SU-DHL-6 (cell line): ENCODE measurements at regions not wholly inside any gene's neighbourhood (a gene's known extent, or its start where the extent isn't known, plus 50 kb on each side); places are given as distances from the start of the nearest gene placed in this dataset.
"Not testable (repeated sequence)": the region's sequence is repeated elsewhere in the genome, so short reads cannot be mapped to it uniquely, and the experiment has no call there.

ENCODE experiments used
- H2AFZ ChIP-seq: fragments of 200-600 bp; sonication (generic); 2 replicates; pipeline ENCODE4 v1.6.1; 2014; ENCODE audit warnings: low read depth, mild to moderate bottlenecking, moderate library complexity, mixed read lengths, antibody characterized with exemption, low read length; ENCODE audit not compliant: severe bottlenecking
- H3F3A ChIP-seq: fragments of 200-600 bp; shearing (Covaris generic); 2 replicates; pipeline ENCODE4 v1.6.0; 2016; ENCODE audit warnings: antibody characterized with exemption, mild to moderate bottlenecking; ENCODE audit not compliant: insufficient read depth
- H3K27ac ChIP-seq: fragments of 200-600 bp; sonication (generic); 2 replicates; pipeline ENCODE4 v1.5.1; 2016; ENCODE audit warnings: low read depth, mild to moderate bottlenecking, low read length, moderate library complexity, mixed read lengths
- H3K27me3 ChIP-seq: fragments of 200-600 bp; sonication (generic), shearing (Covaris generic); 2 replicates; pipeline ENCODE4 v1.6.0; 2014; ENCODE audit warnings: mild to moderate bottlenecking, low read length
- H3K36me3 ChIP-seq: fragments of 200-600 bp; sonication (generic); 2 replicates; pipeline ENCODE4 v1.6.1; 2014; ENCODE audit warnings: mild to moderate bottlenecking, low read length, mixed read lengths
- H3K4me2 ChIP-seq: fragments of 300-600, 200-600 bp; shearing (Covaris generic), sonication (generic); 2 replicates; pipeline ENCODE4 v1.6.0; 2014; ENCODE audit warnings: low read length, low read depth, mild to moderate bottlenecking; ENCODE audit not compliant: poor library complexity, severe bottlenecking
- H3K4me3 ChIP-seq: fragments of 200-600 bp; sonication (generic); 2 replicates; pipeline ENCODE4 v1.5.1; 2014; ENCODE audit warnings: antibody characterized with exemption, low read length, mild to moderate bottlenecking, mixed read lengths; ENCODE audit not compliant: insufficient read depth, poor library complexity, severe bottlenecking
- H3K79me2 ChIP-seq: fragments of 200-600 bp; sonication (generic); 2 replicates; pipeline ENCODE4 v1.6.1; 2014; ENCODE audit warnings: mild to moderate bottlenecking, low read length, moderate library complexity; ENCODE audit not compliant: insufficient read depth
- H3K9ac ChIP-seq: fragments of 200-600 bp; sonication (generic); 2 replicates; pipeline ENCODE4 v1.7.0; 2014; ENCODE audit warnings: mild to moderate bottlenecking, low read length
- H3K9me2 ChIP-seq: fragments of 200-600 bp; sonication (generic); replicated peaks from 2 replicates; pipeline ENCODE4 v1.6.1; 2014; ENCODE audit warnings: low read length; ENCODE audit not compliant: insufficient read depth
- H3K9me3 ChIP-seq: fragments of 200-600 bp; sonication (generic); 2 replicates; pipeline ENCODE4 v1.6.1; 2014; ENCODE audit warnings: low read length, mixed read lengths; ENCODE audit not compliant: insufficient read depth
- H4K20me1 ChIP-seq: fragments of 200-600 bp; sonication (generic); 2 replicates; pipeline ENCODE4 v1.6.1; 2014; ENCODE audit warnings: low read depth, mild to moderate bottlenecking, antibody characterized with exemption, low read length, moderate library complexity, mixed read lengths
- EZH2phosphoT487 ChIP-seq: fragments of 200-600 bp; sonication (generic), shearing (Covaris generic); conservative IDR thresholded peaks from 2 replicates; pipeline ENCODE4 v1.6.1; 2018; ENCODE audit warnings: mild to moderate bottlenecking, antibody characterized with exemption, low read length, moderate library complexity, mixed read lengths
- TF ChIP-seq, protein P1 (sequence below): fragments of 200-600 bp; sonication (generic); IDR thresholded peaks from one replicate; pipeline ENCODE4 v1.5.1; 2017; ENCODE audit warnings: antibody characterized with exemption, mild to moderate bottlenecking, low read length, moderate library complexity; ENCODE audit not compliant: insufficient read depth, poor library complexity, severe bottlenecking

- TF ChIP-seq, protein P1, sequence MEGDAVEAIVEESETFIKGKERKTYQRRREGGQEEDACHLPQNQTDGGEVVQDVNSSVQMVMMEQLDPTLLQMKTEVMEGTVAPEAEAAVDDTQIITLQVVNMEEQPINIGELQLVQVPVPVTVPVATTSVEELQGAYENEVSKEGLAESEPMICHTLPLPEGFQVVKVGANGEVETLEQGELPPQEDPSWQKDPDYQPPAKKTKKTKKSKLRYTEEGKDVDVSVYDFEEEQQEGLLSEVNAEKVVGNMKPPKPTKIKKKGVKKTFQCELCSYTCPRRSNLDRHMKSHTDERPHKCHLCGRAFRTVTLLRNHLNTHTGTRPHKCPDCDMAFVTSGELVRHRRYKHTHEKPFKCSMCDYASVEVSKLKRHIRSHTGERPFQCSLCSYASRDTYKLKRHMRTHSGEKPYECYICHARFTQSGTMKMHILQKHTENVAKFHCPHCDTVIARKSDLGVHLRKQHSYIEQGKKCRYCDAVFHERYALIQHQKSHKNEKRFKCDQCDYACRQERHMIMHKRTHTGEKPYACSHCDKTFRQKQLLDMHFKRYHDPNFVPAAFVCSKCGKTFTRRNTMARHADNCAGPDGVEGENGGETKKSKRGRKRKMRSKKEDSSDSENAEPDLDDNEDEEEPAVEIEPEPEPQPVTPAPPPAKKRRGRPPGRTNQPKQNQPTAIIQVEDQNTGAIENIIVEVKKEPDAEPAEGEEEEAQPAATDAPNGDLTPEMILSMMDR, result no peak
- TF ChIP-seq EZH2phosphoT487, result no peak
- no peak overlapping the region; the same call in 1 of the 2 replicates for H3K27ac ChIP-seq
- no peaks in the 10 kb centered on the region for H4K20me1 ChIP-seq
- no peak overlapping the region for H3K9ac ChIP-seq
- H3K4me2 ChIP-seq, result no peak overlapping the region
- H3F3A ChIP-seq, result 0 out of 2 replicates have a peak, but pooled peaks cover 3% of the 10 kb centered on the region
- H3K9me2 ChIP-seq, result no peaks in the 10 kb centered on the region
- no peaks in the 10 kb centered on the region for H3K79me2 ChIP-seq
- H3K27me3 ChIP-seq, result no peaks in the 10 kb centered on the region
- H3K9me3 ChIP-seq, result no peaks in the 10 kb centered on the region
- no peaks in the 10 kb centered on the region for H3K36me3 ChIP-seq
- no peak overlapping the region for H2AFZ ChIP-seq
- no peak overlapping the region for H3K4me3 ChIP-seq
Measured at GRCh38 chr14:105738638-105739037, 212.3 kb downstream of the TMEM121 start.

- Histone ChIP-seq H3K79me2 (no peaks in the 10 kb centered on the region), H3K4me3 (no peak overlapping the region), H4K20me1 (no peaks in the 10 kb centered on the region), H3K9me3 (no peaks in the 10 kb centered on the region), H3K27me3 (no peaks in the 10 kb centered on the region), H3F3A (0 out of 2 replicates have a peak, but pooled peaks cover 3% of the 10 kb centered on the region), H3K36me3 (no peaks in the 10 kb centered on the region), H3K9ac (no peak overlapping the region), H3K27ac (peak overlapping the region; percentile 44; the same call in 1 of the 2 replicates), H2AFZ (no peak overlapping the region), H3K9me2 (no peaks in the 10 kb centered on the region), H3K4me2 (no peak overlapping the region)
- TF ChIP-seq, protein P1, result no peak
- no peak for TF ChIP-seq EZH2phosphoT487
Measured at GRCh38 chr14:105739331-105740102, 213.1 kb downstream of the TMEM121 start.

DNA sequence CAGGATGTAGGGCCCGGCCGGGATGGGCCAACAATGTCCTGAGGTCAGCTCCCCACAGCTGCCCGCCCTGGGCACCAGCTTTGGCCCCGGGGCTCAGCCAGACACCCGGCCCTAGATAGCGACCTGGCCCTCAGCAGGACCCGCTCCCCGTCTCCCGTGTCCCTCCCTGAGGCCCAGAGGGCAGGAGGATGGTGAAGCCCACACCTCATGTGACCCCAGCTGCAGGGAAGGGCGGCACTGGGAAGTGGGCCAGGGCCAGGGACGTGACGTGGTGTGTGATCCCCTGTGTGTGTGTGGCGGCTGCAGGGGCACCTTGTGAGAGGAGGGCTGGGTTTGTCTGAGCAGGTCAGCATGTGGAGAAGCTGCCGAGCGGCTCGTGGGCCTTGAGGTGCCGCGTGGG is 213.9 kb downstream of the TMEM121 start:
- H3K4me3 ChIP-seq, H3K36me3 ChIP-seq, H3K27me3 ChIP-seq, H3K4me2 ChIP-seq, H2AFZ ChIP-seq, H4K20me1 ChIP-seq, H3K9me3 ChIP-seq, H3K9me2 ChIP-seq, H3K9ac ChIP-seq, H3K79me2 ChIP-seq, H3F3A ChIP-seq: not testable (repeated sequence)
- H3K27ac ChIP-seq, result peak overlapping the region; percentile 37; the same call in 1 of the 2 replicates

GRCh38 chr14:105740961-105741360 is 214.6 kb downstream of the TMEM121 start:
- H2AFZ ChIP-seq, H3K9me2 ChIP-seq, H3F3A ChIP-seq, H4K20me1 ChIP-seq, H3K27me3 ChIP-seq, H3K36me3 ChIP-seq, H3K4me2 ChIP-seq, H3K4me3 ChIP-seq, H3K79me2 ChIP-seq, H3K9me3 ChIP-seq: not testable (repeated sequence)
- Histone ChIP-seq H3K27ac (peak overlapping the region; percentile 97), H3K9ac (0 out of 2 replicates have a peak overlapping the region, but pooled peaks have one; percentile 78)

DNA sequence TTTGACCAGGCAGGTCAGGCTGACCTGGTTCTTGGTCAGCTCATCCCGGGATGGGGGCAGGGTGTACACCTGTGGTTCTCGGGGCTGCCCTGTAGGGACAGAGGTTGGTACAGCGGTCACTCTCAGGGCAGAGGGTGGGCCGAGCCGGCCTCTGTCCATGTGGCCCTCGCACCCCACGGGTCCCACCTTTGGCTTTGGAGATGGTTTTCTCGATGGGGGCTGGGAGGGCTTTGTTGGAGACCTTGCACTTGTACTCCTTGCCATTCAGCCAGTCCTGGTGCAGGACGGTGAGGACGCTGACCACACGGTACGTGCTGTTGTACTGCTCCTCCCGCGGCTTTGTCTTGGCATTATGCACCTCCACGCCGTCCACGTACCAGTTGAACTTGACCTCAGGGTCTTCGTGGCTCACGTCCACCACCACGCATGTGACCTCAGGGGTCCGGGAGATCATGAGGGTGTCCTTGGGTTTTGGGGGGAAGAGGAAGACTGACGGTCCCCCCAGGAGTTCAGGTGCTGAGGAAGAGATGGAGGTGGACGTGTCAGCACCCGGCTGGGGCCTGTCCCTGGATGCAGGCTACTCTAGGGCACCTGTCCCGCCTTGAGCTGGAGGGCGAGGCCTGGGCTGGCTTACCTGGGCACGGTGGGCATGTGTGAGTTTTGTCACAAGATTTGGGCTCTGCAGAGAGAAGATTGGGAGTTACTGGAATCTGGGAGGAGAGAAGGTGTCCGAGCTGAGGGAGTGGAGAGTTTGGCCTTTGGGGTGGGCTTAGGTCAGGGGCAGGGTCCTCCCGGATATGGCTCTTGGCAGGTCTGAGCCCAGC is 215.5 kb downstream of the TMEM121 start:
- H3K9me2 ChIP-seq, H3K9me3 ChIP-seq, H4K20me1 ChIP-seq, H3F3A ChIP-seq, H3K36me3 ChIP-seq, H3K79me2 ChIP-seq, H3K27me3 ChIP-seq, H2AFZ ChIP-seq: not testable (repeated sequence)
- H3K4me3 ChIP-seq, result peak overlapping the region; percentile 46
- peak overlapping the region; percentile 97 for H3K27ac ChIP-seq
- H3K4me2 ChIP-seq, result peak overlapping the region; percentile 59
- H3K9ac ChIP-seq, result peak overlapping the region; percentile 78
